Fibroblast of gingiva (primary cell): ENCODE measurements at regions not wholly inside any gene's neighbourhood (a gene's known extent, or its start where the extent isn't known, plus 50 kb on each side); places are given as distances from the start of the nearest gene placed in this dataset.
"Not testable (repeated sequence)": the region's sequence is repeated elsewhere in the genome, so short reads cannot be mapped to it uniquely, and the experiment has no call there.

Experiments
- DNase-seq: peaks from one replicate; pipeline ENCODE4 v3.0.0-alpha.2; 2011; ENCODE audit warnings: low read depth

DNA sequence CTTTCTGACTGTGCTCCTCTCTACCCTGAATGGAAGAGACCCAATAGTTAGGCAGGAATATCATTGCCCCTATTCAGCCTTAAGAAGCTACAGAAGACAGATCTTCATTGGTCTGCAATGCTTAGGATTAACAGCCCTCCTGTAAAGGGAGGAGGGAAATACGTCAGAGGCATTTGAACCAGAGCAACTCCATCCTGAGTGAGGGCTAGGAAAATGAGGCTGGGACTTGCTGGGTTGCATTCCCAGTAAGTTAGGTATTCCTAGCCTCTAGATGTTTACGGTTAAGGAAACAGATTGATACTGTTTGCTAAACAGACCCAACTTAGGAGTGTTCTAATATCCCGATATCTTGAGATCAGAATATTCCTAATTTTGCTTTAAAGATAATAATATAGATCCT, 63.5 kb downstream of the PCDH18 start:
- DNase-seq, result no peak

DNA sequence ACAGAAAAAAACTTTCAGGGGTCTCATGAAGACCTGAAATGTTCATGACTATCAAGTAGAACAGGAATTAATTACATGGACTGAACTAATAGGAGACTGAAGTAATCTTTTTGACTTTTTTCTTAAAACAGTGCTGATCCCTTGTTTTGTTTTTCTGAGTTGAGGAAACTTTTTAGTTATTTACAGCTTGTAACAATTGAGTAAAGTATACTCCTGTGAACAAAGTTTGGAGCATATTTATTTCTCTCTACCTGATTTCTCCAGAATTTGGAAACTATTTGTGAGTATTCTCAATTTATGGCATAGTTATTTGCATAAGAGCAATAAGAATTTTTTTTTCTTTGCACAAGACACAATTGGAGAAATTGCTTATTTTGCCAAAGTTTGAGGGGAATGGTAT, 64.8 kb downstream of the PCDH18 start:
- no peak for DNase-seq

- no peak for DNase-seq
Measured at GRCh38 chr4:137463377-137464003, 68.8 kb downstream of the PCDH18 start.

- DNase-seq, result no peak
Measured at GRCh38 chr4:137455647-137456321, 76.5 kb downstream of the PCDH18 start.

DNA sequence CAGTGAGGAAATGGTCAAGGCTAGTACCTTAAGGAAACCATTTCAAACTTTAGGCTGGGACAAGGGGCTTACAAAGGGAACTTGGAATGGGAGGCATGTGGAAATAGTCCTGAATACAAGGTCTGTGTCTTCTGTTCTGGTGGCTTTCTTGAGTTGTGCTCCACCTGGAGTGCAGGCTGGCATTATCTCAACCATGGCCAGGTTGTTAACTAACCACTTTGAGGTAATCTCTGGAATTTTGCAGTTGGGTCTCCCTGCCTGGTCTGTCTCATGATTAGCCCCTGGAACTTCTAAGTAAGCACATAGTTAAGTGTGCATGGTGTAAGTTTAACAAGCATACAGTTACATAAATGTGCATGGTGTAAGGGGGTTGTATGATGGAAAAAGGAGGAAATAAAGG, 77.5 kb downstream of the PCDH18 start:
- DNase-seq, result no peak

- DNase-seq, result no peak
Measured at GRCh38 chr4:137452799-137453198, 79.5 kb downstream of the PCDH18 start.

DNA sequence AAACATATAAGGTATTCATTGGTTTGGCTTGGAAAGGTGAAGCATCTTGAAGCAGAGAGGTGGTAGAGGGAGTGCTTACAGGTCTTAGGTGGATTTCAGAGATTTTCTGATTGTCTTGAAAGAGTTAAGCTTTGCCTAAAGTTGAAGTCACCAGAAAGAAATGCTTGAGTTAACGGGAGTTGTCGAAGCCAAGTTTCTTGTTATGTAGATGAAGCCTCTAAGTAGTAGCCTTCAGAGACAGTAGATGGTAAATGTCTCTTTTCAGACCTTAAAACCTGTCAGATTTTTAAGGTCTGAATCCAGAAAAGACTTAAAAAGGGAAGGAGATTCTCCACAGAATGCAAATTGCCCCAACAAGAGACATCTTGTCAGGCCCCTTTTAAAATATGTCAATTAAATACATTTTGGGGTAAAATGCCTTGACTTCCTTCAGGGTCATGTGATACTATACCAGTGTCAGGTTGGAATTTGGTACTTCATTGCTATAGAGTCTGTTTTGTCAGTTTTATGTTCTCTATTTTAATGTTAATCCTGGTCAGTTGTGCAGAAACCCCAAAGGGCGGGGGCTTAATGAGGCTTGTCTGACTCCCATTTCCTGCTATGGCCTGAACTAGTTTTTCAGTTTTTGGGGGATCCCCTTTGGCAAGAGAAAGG, 81.0 kb downstream of the PCDH18 start:
- DNase-seq, result no peak

DNA sequence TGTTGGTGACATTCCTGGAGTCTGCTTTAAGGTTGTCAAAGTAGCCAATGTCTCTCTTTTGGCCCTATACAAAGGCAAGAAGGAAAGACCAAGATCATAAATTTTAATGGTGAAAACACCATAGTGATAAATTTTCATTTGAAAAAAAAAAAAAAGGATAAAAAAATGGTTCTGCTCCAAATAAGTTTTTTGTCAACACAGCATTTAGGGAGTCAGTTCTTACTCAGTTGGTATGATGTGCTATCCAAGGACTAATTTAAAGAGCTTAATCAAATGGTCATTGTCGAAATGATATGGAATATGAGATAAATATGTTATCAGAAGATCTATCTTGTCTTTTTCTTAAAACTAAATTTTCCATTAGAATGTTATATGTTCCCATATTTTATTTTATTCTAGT, 83.9 kb downstream of the PCDH18 start:
- DNase-seq, result no peak

DNA sequence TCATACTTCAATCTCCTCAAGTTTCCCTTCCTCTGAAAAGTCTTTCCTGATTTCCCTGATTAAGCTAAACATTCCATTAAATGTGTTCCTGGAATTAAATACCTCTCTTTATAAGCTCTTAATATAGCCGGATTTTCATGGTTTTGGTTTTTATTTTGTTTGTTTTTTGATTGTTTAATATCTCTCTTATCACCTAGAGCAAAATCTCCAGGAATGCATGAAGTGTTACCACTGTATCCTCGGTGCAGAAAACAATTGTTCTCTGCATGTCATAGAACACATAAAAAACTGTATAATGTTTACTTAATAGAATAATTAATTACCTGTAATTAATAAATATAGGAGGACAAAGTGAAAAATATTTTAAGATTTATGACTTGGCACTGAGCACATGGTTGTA, 86.2 kb downstream of the PCDH18 start:
- no peak for DNase-seq

GRCh38 chr4:137443031-137443800, 89.1 kb downstream of the PCDH18 start:
- DNase-seq, result no peak

DNA sequence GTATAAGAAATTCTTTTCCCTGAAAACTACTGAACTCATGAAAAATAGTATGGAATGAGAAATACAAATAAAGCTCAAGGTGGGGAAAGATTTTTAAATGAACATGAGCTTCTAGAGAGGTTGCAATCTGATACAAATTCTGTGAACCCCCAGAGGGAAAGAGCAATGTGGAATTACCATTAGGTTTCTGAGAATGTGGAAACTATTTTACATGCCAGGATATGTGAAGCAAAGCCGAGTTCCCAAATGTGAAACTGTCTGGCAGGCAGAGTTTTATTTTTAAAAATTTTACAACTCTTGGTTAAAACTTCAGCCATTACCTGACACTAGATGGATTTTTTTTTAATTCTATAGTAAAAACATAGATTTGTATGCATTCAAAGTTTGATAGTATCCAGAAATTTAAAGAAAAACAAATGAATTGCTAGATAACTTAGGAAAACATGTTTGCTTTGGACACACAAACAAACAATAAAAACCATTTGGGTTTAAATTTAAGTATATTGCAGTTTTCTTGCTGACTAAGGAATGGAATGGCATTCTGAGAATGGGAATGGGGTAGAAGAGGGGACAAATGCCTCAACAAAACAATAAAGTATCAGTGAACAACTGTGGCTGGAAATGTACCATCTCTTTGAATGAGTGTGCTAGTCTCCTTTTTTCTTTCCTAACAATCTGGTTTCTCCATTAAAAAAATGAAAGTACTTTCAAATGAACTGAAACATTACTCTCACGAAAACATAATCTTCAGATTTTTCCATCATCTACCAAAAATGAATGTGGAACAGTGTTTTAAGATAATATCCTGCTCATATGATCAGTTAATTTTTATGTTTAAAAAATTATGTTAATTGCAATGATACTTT, 99.6 kb downstream of the PCDH18 start:
- peak; percentile 62 for DNase-seq

- DNase-seq, result no peak
Measured at GRCh38 chr4:137430171-137430570, 102.1 kb downstream of the PCDH18 start.

DNA sequence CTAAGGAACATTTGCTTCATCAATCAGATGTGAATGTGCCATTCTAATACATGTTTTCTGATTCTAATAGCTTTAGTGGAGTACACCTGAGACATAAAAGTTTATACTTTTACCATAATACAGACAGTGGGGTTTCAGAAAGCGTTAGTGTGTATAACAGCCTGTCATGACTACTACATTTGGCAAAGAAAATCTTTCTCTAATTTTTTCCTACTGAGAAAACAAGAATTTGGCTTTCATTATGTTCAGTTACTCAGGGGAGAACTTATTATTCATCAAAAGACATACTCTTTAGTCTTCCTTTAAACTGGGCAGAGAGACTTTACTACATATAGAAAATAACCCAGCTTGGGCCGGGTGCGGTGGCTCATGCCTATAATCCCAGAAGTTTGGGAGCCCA, 104.9 kb downstream of the PCDH18 start:
- no peak for DNase-seq

- no peak for DNase-seq
Measured at GRCh38 chr4:137425281-137425680, 107.0 kb downstream of the PCDH18 start.

DNA sequence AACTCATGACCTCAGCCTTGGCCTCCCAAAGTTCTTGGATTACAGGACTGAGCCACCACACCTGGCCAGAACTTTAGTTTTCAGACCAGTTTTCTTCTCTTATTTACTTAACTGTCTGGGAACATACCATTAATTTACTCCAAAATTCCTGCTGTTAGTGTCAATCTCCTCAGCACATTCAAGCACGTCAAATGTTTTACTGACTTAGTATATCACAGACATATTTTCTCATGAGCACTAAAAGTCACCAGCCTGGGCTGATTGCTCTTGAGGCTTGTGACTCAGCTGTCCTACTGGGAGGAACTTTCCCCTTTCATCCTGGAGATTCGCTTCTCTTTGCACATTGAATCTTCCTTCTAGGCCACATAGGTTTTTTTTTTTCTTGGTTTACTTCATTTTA, 109.6 kb downstream of the PCDH18 start:
- no peak for DNase-seq

GRCh38 chr4:137421796-137422195, 110.5 kb downstream of the PCDH18 start:
- DNase-seq, result peak; percentile 2

DNA sequence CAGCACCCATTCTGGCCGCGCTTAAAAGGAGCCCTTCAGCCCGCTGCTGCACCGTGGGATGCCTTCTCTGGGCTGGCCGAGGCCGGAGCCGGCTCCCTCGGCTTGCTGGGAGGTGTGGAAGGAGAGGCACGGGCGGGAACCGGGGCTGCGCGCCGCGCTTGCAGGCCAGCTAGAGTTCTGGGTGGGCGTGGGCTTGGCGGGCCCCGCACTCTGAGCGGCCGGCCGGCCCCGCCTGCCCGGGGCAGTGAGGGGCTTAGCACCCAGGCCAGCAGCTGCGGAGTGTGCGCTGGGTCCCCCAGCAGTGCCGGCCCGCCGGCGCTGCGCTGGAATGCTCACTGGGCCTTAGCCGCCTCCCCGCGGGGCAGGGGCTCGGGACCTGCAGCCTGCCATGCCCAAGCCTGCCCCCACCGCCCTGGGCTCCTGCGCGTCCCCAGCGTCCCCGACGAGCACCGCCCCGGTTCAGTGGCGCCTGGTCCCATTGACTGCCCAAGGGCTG, 111.3 kb downstream of the PCDH18 start:
- DNase-seq, result no peak

DNA sequence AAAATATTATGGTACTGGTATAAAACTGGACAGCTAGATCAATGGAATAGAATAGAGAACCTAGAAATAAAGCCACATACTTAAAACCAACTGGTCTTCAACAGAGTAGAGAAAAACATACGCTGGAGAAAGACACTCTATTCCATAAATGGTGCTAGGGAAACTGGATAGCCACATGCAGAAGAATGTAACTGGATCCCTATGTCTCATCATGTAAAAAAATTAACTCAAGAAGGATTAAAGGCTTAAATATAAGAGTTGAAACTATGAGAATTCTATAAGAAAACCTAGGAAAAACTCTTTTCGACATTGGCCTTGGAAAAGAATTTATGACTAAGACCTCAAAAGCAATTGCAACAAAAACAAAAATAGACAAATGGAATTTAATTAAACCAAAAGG, 114.6 kb downstream of the PCDH18 start:
- DNase-seq, result peak; percentile 32

GRCh38 chr4:137414802-137415201, 117.5 kb downstream of the PCDH18 start:
- DNase-seq, result no peak

DNA sequence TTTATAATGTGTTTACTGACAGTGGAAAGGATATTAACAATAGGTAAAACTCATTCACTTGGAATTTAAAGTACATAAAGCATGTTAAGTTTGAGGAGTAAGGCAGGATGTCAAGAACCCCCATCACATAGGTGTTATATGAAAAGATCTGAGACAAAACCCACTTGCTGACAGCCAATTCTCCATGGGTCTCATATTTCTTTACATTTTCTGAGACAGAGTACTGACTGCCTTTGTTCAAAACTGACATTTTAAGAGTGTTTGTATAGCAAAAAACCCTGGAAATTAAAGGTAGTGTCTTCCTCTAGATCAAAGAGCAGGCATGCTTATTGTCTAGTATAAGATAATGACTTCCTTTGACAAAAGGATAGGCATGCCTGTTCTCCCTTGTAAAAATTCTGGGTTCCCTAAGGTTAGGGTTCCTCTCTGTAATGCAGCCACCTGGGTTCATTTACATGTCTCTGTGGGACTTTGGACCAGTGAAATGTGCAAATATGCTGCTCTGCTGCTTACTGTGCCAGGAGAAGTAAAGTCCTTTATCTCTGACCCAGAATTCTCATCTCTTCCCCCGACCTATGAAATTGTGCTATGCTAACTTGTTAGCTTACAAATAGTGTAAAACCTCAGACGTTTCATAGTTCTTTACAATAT, 123.6 kb downstream of the PCDH18 start:
- no peak for DNase-seq

DNA sequence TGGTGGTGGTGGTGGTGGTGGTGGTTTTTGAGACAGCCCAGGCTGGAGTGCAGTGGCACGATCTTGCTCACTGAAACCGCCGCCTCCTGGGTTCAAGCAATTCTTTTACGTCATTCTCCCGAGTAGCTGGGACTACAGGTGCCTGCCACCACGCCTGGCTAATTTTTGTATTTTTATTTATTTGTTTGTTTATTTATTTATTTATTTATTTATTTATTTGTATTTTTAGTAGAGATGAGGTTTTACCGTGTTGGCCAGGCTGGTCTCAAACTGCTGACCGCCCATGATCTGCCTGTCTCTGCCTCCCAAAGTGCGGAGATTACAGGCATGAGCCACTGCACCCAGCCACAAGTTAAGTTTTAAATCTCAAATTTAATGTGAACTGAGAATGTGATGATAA, 126.5 kb downstream of the PCDH18 start:
- DNase-seq, result not testable (repeated sequence)
